GM18505 (cell line): ENCODE measurements at regions not wholly inside any gene's neighbourhood (a gene's known extent, or its start where the extent isn't known, plus 50 kb on each side); places are given as distances from the start of the nearest gene placed in this dataset.

Source experiments
- ATAC-seq: cut with Tn5 transposase; IDR thresholded peaks from one replicate; pipeline ENCODE4 v1.9.1; 2021; ENCODE audit not compliant: unreplicated experiment
- POLR2A ChIP-seq: IDR thresholded peaks from 4 replicates; pipeline ENCODE4 v1.6.1; 2011; ENCODE audit warnings: borderline replicate concordance; ENCODE audit not compliant: insufficient read depth, insufficient read length; ENCODE audit errors: extremely low read depth

DNA sequence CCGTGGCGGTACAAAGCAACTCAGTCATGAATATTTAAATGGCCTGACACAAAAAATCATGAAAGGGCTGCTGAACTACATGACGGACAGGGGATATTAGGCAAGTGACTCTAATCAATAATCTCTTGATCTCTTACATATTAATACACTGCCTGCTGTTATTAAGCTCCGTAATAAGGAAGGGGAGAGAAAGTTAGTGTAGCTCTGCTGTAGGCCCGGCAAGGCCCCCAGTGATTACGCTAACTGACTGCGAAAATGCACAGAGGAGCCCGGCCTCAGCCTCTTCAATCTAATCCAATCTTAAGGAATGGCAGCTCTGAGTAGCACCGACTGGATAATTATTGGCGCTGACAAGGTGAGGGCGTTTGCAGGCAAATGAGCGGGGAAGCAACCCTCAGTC lies 583.5 kb upstream of the MKI67 start:
- ATAC-seq, result no peak
- no peak for TF ChIP-seq POLR2A

DNA sequence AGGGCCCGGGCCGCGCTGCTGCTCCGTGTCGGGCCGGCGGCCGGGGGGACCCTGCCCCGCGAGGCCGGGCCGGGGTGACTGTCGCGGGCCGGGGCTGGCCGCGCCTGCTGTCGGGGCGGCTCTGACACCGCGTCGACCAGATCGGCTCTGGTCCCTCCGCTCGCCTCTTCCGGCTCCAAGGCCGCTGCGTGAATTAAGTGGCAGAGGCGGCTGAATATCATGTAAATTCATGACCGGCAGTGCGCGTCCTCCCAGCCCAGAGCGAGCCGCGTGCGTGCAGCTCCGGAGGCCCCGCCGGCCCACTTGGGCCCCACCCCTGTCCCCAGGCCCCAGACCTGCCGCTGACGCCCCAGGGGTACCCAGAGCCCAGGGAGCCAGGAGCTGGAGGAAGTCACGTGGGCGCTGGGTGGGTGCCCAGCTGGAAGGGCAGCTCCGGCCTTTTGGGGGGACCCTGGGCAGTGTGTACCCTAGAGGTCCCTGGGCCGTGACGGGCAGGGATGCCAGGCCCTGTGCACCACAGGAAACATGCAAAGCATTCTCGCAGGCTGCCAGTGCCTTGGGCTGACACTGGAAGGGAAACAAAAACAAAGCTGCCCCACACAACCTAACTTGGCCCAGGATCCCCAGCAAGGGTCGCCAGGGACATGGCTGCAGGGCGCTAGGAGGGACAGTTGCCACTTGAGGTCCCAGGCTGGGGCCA lies 584.0 kb upstream of the MKI67 start:
- TF ChIP-seq POLR2A, result no peak
- ATAC-seq, result no peak

DNA sequence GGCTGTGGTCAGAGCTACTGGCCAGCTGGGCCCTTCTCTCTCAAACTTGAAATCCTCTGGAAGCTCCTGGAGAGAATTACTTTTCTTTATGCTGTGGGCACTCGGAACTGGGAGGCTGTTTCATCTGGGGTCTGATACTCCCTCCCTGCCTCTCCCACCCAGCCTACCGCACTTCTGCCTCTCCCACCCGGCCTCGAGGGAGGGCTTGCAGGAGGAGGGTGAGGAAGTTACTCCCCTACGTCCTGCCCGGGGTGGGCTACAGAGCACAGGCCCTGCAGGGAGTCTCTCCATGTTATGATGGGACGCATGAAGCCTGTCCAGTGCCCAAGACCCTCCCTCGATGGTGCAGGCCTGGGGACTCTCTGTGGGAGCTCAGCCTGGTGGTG lies 584.6 kb upstream of the MKI67 start:
- no peak for ATAC-seq
- no peak for TF ChIP-seq POLR2A

DNA sequence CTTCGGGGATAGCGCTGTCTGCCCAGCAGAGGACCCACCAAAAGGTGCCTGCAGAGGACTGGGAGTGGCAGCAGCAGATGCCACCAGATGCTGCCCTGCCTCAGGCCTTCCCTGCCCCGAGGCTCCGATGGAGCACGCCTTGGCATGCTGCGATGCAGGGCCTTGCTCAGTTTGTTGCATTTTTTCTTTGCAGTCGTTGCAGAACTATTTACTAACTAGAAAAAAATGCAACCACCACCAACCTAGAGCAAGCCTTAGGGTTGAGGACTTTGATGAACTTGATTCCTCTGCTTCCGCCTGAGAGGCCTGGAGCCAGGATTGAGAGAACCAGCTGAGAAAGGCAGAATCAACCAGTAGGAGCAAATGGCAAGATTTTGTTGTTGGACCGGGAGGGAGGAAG lies 585.6 kb upstream of the MKI67 start:
- ATAC-seq, result no peak
- no peak for TF ChIP-seq POLR2A

DNA sequence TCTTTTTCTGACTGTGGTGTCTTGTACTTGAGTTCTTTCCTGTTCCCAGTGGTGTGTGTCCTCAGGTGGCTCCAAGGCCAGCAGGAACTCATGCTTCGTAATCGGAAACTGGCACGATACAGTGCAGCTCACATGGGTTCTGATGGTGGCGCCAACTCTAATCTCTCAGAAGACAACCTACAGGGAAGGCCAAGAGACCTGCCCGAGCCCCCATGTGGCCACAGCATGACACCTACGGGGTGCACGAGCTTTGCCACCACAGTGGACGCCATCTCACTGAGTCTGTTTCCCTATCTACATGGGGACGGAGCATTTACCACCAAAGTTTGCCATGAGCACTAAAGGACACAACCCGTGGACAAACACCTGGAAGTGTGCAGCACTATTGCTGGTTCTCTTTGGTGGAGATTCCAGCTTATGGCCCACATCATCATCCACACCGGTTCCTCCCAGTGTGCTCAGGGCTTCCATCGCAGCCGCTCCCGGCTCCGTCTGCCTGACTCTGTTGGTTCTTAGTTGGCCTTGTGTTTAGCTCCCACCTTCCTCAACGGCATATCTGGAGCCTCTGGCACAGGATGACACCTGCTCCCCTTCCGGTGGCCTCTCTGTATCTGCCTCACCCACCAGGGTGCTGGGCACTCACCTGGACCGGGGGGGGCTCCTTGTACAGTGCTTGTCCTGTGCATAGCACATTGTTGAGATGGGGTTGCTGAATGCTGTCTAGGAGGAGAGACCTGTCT lies 586.6 kb upstream of the MKI67 start:
- no peak for ATAC-seq
- no peak for TF ChIP-seq POLR2A

DNA sequence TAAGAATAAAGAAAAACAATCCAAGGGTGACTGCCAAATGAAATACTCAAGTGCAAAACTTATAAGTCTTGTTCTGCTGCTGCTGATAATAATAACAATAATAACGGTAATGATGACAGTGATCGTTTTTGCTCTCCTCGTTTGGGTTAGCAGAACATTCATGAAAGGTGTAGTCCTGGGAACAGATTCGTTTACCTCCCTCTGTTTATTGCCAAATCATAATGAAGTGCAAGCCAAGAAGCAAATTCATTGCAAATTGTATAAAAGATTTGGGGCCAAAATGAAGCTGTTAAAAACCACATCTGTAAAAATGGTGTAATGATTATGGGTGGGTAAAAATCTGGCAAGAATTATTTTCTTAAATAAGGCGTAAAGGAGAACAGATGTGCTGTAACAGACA lies 587.2 kb upstream of the MKI67 start:
- no peak for TF ChIP-seq POLR2A
- no peak for ATAC-seq

DNA sequence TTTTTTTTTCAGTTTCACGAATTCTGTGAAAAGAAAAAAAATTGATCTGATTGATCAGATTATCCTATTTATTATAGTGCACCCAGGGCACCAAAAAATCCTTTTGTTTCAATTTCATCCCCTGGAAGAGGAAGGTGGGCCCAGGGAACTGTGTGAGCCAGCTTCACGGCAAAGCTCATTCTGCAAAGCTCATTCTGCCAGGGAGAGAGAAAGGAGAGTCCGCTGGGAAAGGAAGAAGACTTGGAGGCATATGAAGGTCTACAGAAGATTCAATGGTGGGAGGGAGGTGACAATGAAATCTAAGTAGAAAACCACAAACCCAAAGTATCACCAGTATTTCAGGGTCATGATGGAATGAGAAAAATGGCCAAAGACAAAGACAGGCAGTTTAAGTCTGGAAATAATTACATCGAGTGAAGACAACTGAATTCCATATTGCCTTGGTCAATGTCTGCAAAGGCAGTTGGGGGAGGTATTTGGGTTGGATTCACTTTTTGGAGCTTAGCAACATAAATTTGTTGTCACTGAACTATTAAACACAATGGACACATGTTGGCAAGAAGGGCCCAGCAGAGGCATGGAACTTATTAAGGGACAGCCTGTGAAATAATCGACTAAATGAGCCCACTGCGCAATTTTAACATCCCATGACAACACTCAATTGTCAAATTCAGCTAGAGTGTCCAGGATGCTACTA lies 587.8 kb upstream of the MKI67 start:
- no peak for ATAC-seq
- TF ChIP-seq POLR2A, result no peak

DNA sequence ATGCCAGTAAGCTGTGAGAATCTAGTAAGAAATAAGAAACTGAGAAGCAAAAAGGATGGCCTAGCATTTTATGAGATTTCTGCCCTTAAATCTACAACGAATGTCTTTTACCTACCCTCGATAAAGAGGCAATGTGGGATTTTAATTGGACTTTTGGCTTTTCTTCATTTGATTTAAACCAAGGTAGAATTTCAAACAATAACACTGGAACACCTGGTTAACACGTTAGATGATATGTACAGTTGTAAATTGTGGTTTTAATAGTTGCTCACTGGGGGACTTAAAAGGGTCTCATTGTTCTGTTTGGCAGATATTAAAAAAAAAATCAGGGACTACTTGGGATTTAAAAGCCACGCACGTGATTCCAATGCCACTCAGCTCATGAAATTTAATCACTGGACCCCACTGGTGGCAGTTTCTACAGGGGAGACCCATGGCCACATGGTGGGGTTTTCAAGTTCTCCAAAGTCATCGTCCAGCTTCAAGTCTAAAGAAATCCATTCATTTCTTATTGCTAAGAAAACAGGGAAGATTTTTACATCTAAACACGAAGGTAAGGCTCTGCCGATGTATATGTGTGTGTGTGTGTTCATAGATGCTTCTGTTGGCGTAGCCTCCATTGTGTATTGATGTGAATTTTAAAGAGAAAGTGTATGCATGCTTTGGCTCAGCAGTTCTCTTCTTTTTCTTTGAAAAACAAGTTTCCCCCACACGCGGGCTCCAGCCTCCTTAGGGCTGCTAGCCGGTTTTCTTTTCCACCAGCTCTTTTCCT lies 588.6 kb upstream of the MKI67 start:
- no peak for TF ChIP-seq POLR2A
- no peak for ATAC-seq

DNA sequence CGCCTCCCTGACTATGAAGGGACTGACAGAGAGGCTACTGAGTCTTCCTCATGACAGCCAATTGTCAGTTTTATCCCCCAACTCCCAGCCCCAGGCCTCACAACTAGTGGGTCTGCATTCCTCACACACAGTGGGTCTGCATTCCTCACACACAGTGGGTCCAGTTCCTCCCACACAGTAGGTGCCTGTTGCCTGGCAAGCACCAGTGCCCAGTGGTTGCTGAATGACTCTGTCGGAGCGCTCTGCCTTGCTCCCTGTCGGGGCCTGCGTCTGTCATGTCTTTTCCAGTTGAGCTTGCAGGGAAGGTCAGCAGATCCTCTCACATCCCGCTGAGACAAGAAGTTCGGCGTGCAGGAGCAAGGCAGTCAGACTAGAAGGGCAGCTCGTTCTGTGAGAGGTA lies 590.0 kb upstream of the MKI67 start:
- ATAC-seq, result no peak
- TF ChIP-seq POLR2A, result no peak

DNA sequence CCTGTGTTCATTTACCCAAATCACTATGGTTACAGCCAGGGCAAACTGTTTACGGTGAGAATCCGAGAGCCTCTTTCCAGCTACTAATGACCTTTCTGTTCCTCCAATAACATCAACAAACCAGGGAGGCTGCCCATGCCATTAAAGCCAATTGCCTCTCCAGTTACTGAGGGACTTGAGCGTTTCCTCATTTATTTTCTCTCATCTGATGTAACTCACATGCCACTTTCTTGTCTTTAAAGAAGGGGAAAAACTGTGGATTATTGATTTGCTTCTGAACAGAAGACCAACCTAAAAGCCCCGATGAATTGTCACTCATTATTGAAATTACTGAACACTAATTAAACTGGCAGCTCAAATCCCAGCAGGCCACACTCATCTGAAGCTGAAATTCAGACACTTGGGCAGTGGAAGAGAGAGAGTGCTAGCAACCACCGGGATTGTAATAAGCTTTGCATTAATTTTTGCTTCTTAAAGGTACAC lies 595.8 kb upstream of the MKI67 start:
- no peak for ATAC-seq
- TF ChIP-seq POLR2A, result no peak

DNA sequence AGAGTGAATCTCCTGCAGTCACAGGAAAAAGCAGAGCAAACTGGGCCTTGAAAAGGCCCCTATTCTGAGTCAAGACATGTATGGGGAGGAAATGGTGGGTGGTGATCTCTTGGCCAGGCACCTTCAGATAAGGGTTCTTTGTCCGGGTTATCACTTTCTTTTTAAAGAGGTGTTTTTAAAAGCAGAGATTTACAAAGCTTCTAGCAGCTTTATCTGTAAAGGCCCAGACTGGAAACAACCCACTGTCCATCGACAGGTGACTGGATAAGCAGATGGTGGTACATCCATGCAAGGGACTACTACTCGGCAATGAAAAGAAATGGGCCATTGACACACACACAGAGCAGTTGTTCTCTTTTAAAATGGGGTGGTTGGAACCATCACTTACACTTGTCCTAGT lies 596.7 kb upstream of the MKI67 start:
- no peak for TF ChIP-seq POLR2A
- ATAC-seq, result no peak

DNA sequence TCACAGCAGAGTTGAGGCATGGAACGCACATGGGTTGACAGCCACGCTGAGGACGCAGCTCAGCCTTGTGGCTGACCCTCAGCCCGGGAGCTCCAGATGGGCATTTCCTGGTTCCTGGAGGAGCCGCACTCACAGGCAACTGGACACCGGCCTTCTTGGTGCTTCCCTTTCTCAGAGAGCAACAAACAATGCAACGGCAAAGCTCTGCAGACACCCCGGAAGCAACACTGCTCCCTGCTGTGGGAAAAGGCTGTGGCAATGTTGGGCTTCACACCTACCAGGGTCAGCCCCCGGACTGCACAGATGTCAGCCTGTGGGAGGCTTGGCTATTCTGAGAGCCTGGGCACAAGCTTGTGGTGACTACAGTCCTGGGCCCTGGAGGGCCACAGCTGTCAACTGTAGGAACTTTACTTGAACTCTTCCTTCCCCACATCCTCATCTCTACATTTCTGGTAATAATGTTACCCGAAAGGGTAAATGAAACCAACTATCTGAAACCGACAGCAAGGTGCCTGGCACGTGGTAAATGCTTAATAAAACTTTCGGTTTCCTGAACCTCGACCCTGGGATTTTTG lies 597.5 kb upstream of the MKI67 start:
- TF ChIP-seq POLR2A, result no peak
- no peak for ATAC-seq

DNA sequence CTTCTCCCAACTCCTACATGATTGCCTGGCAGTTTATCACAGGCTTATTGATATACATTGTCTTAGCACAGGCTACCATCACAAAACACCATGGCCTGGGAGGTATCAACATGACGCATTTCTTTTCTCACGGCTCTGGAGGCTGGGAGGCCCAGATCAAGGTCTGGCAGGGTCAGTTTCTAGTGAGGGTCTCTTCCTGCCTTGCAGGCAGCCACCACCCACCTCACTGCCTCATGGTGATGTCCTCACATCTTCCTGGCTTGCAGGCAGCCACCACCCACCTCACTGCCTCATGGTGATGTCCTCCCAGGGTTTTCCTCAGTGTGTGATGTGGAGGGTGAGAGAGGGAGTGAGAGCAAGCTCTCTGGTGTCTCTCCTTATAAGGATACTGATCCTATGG lies 599.3 kb upstream of the MKI67 start:
- no peak for ATAC-seq
- TF ChIP-seq POLR2A, result no peak

DNA sequence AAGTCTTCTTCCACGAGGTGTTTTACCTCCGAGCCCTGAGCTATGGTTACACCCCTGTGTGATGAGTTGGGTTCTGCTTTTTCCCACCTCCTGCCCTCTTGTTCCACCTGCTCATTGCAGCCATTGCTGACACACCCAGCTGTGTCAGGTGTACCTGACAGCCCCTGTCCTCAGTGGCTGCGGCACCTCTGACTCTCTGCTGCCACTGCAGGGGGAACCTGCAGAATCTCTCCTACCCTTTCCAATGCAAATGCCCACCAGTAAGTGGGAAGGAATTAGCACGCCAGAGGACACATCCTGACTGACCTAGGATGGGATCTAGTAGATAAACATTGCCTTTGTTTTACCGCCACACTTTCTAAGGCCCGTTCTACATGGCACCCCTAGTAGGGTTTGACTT lies 600.9 kb upstream of the MKI67 start:
- TF ChIP-seq POLR2A, result no peak
- ATAC-seq, result no peak

DNA sequence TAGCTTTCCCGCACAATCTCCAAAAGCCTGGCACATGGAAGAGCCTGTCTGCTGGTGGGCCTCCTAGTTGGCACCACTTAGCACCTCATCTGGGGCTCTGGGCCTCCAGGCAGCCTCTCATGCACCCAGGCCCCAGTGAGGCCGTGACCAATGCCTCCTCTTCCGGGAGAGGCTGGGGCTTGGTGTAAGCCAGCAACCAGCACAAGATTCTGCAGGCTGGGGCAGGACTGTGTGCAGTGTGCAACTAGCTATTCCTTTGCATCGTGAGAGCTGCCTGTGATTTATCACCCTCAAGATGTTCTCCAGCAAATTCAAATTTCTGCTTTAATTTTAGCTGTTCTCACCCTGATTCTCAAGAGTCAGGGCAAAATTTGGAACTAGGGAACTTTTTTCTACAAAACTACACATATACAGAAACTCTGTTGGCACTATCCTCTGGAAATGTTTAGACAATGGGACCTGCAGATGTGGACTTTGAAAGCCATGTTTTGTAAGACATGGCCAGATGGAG lies 603.7 kb upstream of the MKI67 start:
- no peak for ATAC-seq
- TF ChIP-seq POLR2A, result no peak
